Lower lobe of right lung (tissue), 2 donors: ENCODE measurements at regions not wholly inside any gene's neighbourhood (a gene's known extent, or its start where the extent isn't known, plus 50 kb on each side); places are given as distances from the start of the nearest gene placed in this dataset.

Experiments
- ATAC-seq, 2 donors: fragments of 200-7000 bp; cut with Tn5 transposase; one replicate each; pipeline ENCODE4 v1.9.1; 2020 to 2022; ENCODE audit warnings: mild to moderate bottlenecking in 2 of 2, moderate library complexity in 2 of 2
- DNase-seq: peaks from one replicate; pipeline ENCODE4 v3.0.0-alpha.2; 2020
- H3K27ac ChIP-seq: fragments of 200-600 bp; one replicate; pipeline ENCODE4 v1.8.0; 2022
- H3K27me3 ChIP-seq: fragments of 200-600 bp; one replicate; pipeline ENCODE4 v1.8.0; 2022; ENCODE audit warnings: low read depth
- H3K36me3 ChIP-seq: fragments of 200-600 bp; one replicate; pipeline ENCODE4 v1.8.0; 2022; ENCODE audit warnings: mild to moderate bottlenecking
- H3K4me1 ChIP-seq: fragments of 200-600 bp; one replicate; pipeline ENCODE4 v1.8.0; 2022
- H3K4me3 ChIP-seq: fragments of 200-600 bp; one replicate; pipeline ENCODE4 v1.8.0; 2022; ENCODE audit warnings: mild to moderate bottlenecking
- H3K9me3 ChIP-seq: fragments of 200-600 bp; one replicate; pipeline ENCODE4 v1.8.0; 2022
- intact Hi-C: fragments of 100-400 bp; cut with DNase I; formaldehyde crosslinking; loops from one replicate; pipeline ENCODE4 v1.11.0; 2022
- TF ChIP-seq, protein P1 (sequence below): fragments of 200-600 bp; IDR thresholded peaks from one replicate; pipeline ENCODE4 v1.8.0; 2022; ENCODE audit warnings: antibody characterized with exemption, mild to moderate bottlenecking
- donor health status: DM: no; HTN: yes; CAD: no; lungs with severe emphysema.

- no peak overlapping the region for H3K27ac ChIP-seq
- H3K9me3 ChIP-seq: no peaks in the 10 kb centered on the region
- ATAC-seq (no peak), DNase-seq (no peak)
- intact Hi-C loops: no loop called here
- H3K4me1 ChIP-seq: no peaks in the 10 kb centered on the region
- TF ChIP-seq, protein P1, sequence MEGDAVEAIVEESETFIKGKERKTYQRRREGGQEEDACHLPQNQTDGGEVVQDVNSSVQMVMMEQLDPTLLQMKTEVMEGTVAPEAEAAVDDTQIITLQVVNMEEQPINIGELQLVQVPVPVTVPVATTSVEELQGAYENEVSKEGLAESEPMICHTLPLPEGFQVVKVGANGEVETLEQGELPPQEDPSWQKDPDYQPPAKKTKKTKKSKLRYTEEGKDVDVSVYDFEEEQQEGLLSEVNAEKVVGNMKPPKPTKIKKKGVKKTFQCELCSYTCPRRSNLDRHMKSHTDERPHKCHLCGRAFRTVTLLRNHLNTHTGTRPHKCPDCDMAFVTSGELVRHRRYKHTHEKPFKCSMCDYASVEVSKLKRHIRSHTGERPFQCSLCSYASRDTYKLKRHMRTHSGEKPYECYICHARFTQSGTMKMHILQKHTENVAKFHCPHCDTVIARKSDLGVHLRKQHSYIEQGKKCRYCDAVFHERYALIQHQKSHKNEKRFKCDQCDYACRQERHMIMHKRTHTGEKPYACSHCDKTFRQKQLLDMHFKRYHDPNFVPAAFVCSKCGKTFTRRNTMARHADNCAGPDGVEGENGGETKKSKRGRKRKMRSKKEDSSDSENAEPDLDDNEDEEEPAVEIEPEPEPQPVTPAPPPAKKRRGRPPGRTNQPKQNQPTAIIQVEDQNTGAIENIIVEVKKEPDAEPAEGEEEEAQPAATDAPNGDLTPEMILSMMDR: no peak
- H3K36me3 ChIP-seq: no peaks in the 10 kb centered on the region
- no peak overlapping the region for H3K4me3 ChIP-seq
- H3K27me3 ChIP-seq: no peaks in the 10 kb centered on the region
Measured at GRCh38 chr3:18077128-18077840, 334.9 kb upstream of the TBC1D5 start.

- H3K27me3 ChIP-seq: no peaks in the 10 kb centered on the region
- intact Hi-C loops: no loop called here
Measured at GRCh38 chr3:18076301-18076700, 333.9 kb upstream of the TBC1D5 start.

GRCh38 chr3:18075799-18076198 lies 333.4 kb upstream of the TBC1D5 start:
- intact Hi-C loops: no loop called here
- H3K27ac ChIP-seq: no peak overlapping the region
- TF ChIP-seq, protein P1: no peak
- H3K4me1 ChIP-seq: no peaks in the 10 kb centered on the region
- no peaks in the 10 kb centered on the region for H3K36me3 ChIP-seq
- no peaks in the 10 kb centered on the region for H3K9me3 ChIP-seq
- no peak for ATAC-seq
- no peaks in the 10 kb centered on the region for H3K27me3 ChIP-seq
- no peak for DNase-seq
- H3K4me3 ChIP-seq: no peak overlapping the region

More at GRCh38 chr3:18076301-18076700, 333.9 kb upstream of the TBC1D5 start:
- ATAC-seq (no peak), DNase-seq (no peak)
- TF ChIP-seq, protein P1: no peak
- Histone ChIP-seq H3K4me1 (no peaks in the 10 kb centered on the region), H3K27ac (no peak overlapping the region), H3K36me3 (no peaks in the 10 kb centered on the region), H3K4me3 (no peak overlapping the region), H3K9me3 (no peaks in the 10 kb centered on the region)

DNA sequence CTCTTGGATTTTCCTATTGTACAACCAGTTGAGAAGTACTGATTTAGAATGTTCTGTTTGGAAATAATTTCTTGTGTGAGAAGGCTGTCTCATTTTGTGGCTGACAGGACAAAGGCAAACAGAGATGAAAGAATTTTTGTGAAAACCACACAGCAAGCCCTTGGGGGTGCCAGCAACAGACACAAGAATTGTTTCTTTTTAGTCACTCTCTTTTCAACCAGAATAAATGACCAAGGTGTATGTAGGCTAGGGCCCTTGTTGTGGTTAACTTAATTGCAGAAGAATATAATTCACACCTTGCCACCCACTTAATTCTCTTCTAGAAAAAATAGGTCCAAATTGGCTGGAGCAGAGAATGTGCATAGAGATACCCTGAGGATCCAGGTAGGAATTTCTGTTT lies 329.4 kb upstream of the TBC1D5 start:
- ATAC-seq: no peak
- H3K4me3 ChIP-seq: no peak overlapping the region
- no peaks in the 10 kb centered on the region for H3K9me3 ChIP-seq
- no peak for DNase-seq
- TF ChIP-seq, protein P1: no peak
- H3K27ac ChIP-seq: no peak overlapping the region
- H3K4me1 ChIP-seq: no peaks in the 10 kb centered on the region
- no peaks in the 10 kb centered on the region for H3K27me3 ChIP-seq
- no peaks in the 10 kb centered on the region for H3K36me3 ChIP-seq
- intact Hi-C loops: no loop called here

DNA sequence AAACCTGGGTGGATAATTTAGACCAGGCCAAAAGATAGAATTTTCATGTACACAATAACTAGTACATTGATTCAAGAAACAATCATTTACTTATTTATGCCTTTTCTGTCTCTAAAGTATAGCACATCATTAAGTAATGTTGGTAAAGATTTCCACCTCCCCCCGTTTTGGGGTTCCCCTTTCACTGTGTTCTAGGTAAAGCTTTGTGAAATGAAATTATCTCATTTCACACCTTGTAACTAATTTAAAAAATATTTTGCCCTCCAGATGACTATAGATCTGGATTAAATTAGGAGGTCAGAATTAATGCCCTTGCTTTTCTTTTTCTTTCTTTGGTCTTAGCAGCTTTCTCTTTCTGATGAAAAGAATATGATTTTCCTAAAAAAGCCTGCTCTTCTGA lies 328.5 kb upstream of the TBC1D5 start:
- intact Hi-C loops: no loop called here
- TF ChIP-seq, protein P1: no peak
- DNase-seq (no peak), ATAC-seq (no peak)
- Histone ChIP-seq H3K36me3 (no peaks in the 10 kb centered on the region), H3K27me3 (no peaks in the 10 kb centered on the region), H3K9me3 (no peaks in the 10 kb centered on the region), H3K4me3 (no peak overlapping the region), H3K27ac (no peak overlapping the region), H3K4me1 (no peaks in the 10 kb centered on the region)
